GM23338 (cell line): ENCODE measurements at regions not wholly inside any gene's neighbourhood (a gene's known extent, or its start where the extent isn't known, plus 50 kb on each side); places are given as distances from the start of the nearest gene placed in this dataset.

Experiments
- ATAC-seq: fragments of 200-7000 bp; cut with Tn5 transposase; 3 replicates; pipeline ENCODE4 v1.9.1; 2020
- DNase-seq: peaks from one replicate; pipeline ENCODE4 v3.0.0-alpha.2; 2015; ENCODE audit warnings: low spot score
- H2AFZ ChIP-seq: fragments of 200-600 bp; sonication (generic); 2 replicates; pipeline ENCODE4 v1.8.0; 2016; ENCODE audit warnings: antibody characterized with exemption, mild to moderate bottlenecking, moderate library complexity
- H3F3A ChIP-seq: fragments of 200-600 bp; sonication (generic); replicated peaks from 2 replicates; pipeline ENCODE4 v1.8.0; 2017; ENCODE audit warnings: antibody characterized with exemption, mixed run types, low read depth
- H3K27ac ChIP-seq: fragments of 200-600 bp; sonication (generic); 2 replicates; pipeline ENCODE4 v1.6.1; 2016; ENCODE audit warnings: low read depth
- H3K27me3 ChIP-seq: fragments of 200-600 bp; sonication (generic); 2 replicates; pipeline ENCODE4 v1.8.0; 2016; ENCODE audit warnings: mild to moderate bottlenecking, mixed run types, moderate library complexity; ENCODE audit not compliant: insufficient read depth
- H3K36me3 ChIP-seq: fragments of 200-600 bp; sonication (generic); 2 replicates; pipeline ENCODE4 v1.8.0; 2016; ENCODE audit warnings: mild to moderate bottlenecking; ENCODE audit not compliant: insufficient read depth
- H3K4me1 ChIP-seq: fragments of 200-600 bp; sonication (generic); 2 replicates; pipeline ENCODE4 v1.8.0; 2016; ENCODE audit warnings: mild to moderate bottlenecking, moderate library complexity; ENCODE audit not compliant: insufficient read depth
- H3K4me2 ChIP-seq: fragments of 200-600 bp; sonication (generic); 2 replicates; pipeline ENCODE4 v1.7.1; 2017; ENCODE audit warnings: mixed run types
- H3K4me3 ChIP-seq: fragments of 200-600 bp; sonication (generic); 2 replicates; pipeline ENCODE4 v1.6.1; 2016; ENCODE audit warnings: mixed run types
- H3K79me2 ChIP-seq: fragments of 200-600 bp; sonication (generic); replicated peaks from 2 replicates; pipeline ENCODE4 v1.8.0; 2017; ENCODE audit warnings: mild to moderate bottlenecking; ENCODE audit not compliant: insufficient read depth
- H3K9me2 ChIP-seq: fragments of 200-600 bp; sonication (generic); 2 replicates; pipeline ENCODE4 v1.8.0; 2017; ENCODE audit not compliant: insufficient read depth
- H4K20me1 ChIP-seq: fragments of 200-600 bp; sonication (generic); replicated peaks from 2 replicates; pipeline ENCODE4 v1.8.0; 2017; ENCODE audit warnings: mild to moderate bottlenecking; ENCODE audit not compliant: insufficient read depth
- H3K27ac Mint-ChIP-seq: 2 replicates; pipeline ENCODE4 v1.8.0; 2020; ENCODE audit warnings: inconsistent platforms, mild to moderate bottlenecking, moderate library complexity, mixed read lengths
- H3K27me3 Mint-ChIP-seq: 3 replicates; pipeline ENCODE4 v1.8.0; 2022; ENCODE audit warnings: low read depth, mild to moderate bottlenecking, moderate library complexity, mixed read lengths, inconsistent platforms; ENCODE audit not compliant: insufficient read depth, poor library complexity
- H3K36me3 Mint-ChIP-seq: 3 replicates; pipeline ENCODE4 v1.8.0; 2021; ENCODE audit warnings: low read depth, mild to moderate bottlenecking, inconsistent platforms, moderate library complexity, mixed read lengths
- H3K4me1 Mint-ChIP-seq: 3 replicates; pipeline ENCODE4 v1.8.0; 2020; ENCODE audit warnings: mild to moderate bottlenecking, inconsistent platforms, mixed read lengths
- H3K4me3 Mint-ChIP-seq: 3 replicates; pipeline ENCODE4 v1.8.0; 2021; ENCODE audit warnings: moderate library complexity, mild to moderate bottlenecking, inconsistent platforms, mixed read lengths
- H3K9me3 Mint-ChIP-seq: 3 replicates; pipeline ENCODE4 v1.8.0; 2020; ENCODE audit warnings: moderate library complexity, mild to moderate bottlenecking, inconsistent platforms, mixed read lengths
- CREB1 ChIP-seq: fragments of 250-450 bp; sonication (Bioruptor Pico); IDR thresholded peaks from 2 replicates; pipeline ENCODE4 v1.5.0; 2020; ENCODE audit warnings: low read depth, mild to moderate bottlenecking, moderate library complexity
- EZH2phosphoT487 ChIP-seq: fragments of 200-600 bp; sonication (generic); IDR thresholded peaks from one replicate; pipeline ENCODE4 v1.8.1; 2018; ENCODE audit warnings: antibody characterized with exemption; ENCODE audit not compliant: unreplicated experiment
- JUNB ChIP-seq: IDR thresholded peaks from one replicate; pipeline ENCODE4 v1.6.1; 2016; ENCODE audit warnings: antibody characterized with exemption; ENCODE audit not compliant: unreplicated experiment
- NANOG ChIP-seq: IDR thresholded peaks from 2 replicates; pipeline ENCODE4 v1.6.1; 2016; ENCODE audit warnings: antibody characterized with exemption, borderline replicate concordance
- ZNF331 ChIP-seq: fragments of 250-450 bp; sonication (Bioruptor Pico); IDR thresholded peaks from 2 replicates; pipeline ENCODE4 v1.5.0; 2020; ENCODE audit warnings: low read depth, mild to moderate bottlenecking, moderate library complexity
- TF ChIP-seq, protein P1 (sequence below): IDR thresholded peaks from one replicate; pipeline ENCODE4 v1.6.1; 2018; ENCODE audit warnings: antibody characterized with exemption; ENCODE audit not compliant: unreplicated experiment
- TF ChIP-seq, protein P2 (sequence below): fragments of 250-450 bp; sonication (Bioruptor Pico); IDR thresholded peaks from 2 replicates; pipeline ENCODE4 v1.5.0; 2020; ENCODE audit warnings: mild to moderate bottlenecking, moderate library complexity
- TF ChIP-seq, protein P3 (sequence below), 2 experiments: fragments of 200-600 bp in 1 of 2; sonication (generic) in 1 of 2; conservative IDR thresholded peaks; 2 replicates each; pipeline versions ENCODE4 v1.5.1 to v1.6.1; 2016 to 2017; ENCODE audit warnings: antibody characterized with exemption in 2 of 2, low read depth in 2 of 2, mild to moderate bottlenecking in 2 of 2, moderate library complexity in 1 of 2

DNA sequence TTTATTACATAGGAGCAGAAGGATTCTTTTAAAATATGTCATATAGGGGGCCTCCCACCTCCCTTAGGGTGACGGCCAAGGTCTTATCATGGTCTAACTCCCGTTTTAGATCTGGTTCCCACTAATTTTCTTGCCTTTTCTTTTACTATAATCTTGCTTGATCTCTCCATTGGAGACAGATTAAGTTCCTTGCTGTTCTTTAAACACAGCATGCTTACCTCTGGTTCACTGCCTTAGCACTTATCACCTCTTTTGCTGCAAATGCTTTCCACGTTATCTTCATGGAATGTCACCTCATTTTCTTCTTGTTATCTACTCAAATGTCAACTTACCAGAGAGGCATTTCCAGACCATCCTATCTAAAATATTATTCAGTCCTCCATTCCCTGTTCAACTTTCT is 1047.6 kb downstream of the TLE4 start:
- Histone ChIP-seq H3K79me2 (no peaks in the 10 kb centered on the region), H3K4me1 (no peaks in the 10 kb centered on the region), H3K4me3 (no peak overlapping the region), H3K36me3 (no peaks in the 10 kb centered on the region), H2AFZ (no peak overlapping the region), H3K4me2 (no peak overlapping the region), H3K27me3 (no peaks in the 10 kb centered on the region), H3K9me2 (no peaks in the 10 kb centered on the region), H3K27ac (no peak overlapping the region), H3F3A (no peaks in the 10 kb centered on the region), H4K20me1 (no peaks in the 10 kb centered on the region)
- no peak for TF ChIP-seq ZNF331 (CRISPR knock-in tag)
- no peak overlapping the region for H3K4me3 Mint-ChIP-seq
- H3K4me1 Mint-ChIP-seq: no peaks in the 10 kb centered on the region
- H3K27me3 Mint-ChIP-seq: peaks cover 1% of the 10 kb centered on the region
- ATAC-seq: no peak
- peaks cover 7% of the 10 kb centered on the region; the same call in 2 of the 3 replicates for H3K9me3 Mint-ChIP-seq
- no peak for DNase-seq
- no peak overlapping the region for H3K27ac Mint-ChIP-seq
- H3K36me3 Mint-ChIP-seq: peaks cover 6% of the 10 kb centered on the region; the same call in 2 of the 3 replicates

DNA sequence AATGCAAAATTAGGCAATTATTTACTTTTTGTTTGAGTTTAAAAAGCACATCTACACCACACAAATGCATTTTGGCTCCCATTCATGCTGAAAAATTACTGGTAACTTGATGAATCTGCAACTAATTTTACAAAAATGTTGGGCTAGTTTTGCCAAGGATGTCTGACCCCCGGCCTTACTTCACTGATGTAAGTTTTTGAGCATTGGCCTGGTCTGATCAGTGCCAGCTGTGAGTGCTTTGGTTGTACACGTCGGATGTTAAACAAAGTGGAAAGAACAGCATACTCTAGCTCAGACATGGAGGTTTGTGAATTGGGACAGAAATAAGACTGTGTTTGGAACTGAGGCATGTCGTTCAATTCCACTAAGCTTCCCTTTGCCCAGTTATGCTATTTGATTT is 1044.2 kb downstream of the TLE4 start:
- Histone ChIP-seq H3K4me3 (no peak overlapping the region), H3F3A (no peaks in the 10 kb centered on the region), H3K9me2 (no peaks in the 10 kb centered on the region), H2AFZ (no peak overlapping the region), H3K36me3 (no peaks in the 10 kb centered on the region), H3K27me3 (no peaks in the 10 kb centered on the region), H3K27ac (no peak overlapping the region), H4K20me1 (no peaks in the 10 kb centered on the region), H3K4me1 (no peaks in the 10 kb centered on the region), H3K4me2 (no peak overlapping the region), H3K79me2 (no peaks in the 10 kb centered on the region)
- Mint-ChIP-seq H3K27me3 (peaks cover 1% of the 10 kb centered on the region), H3K4me3 (no peak overlapping the region), H3K4me1 (no peaks in the 10 kb centered on the region), H3K36me3 (no peaks in the 10 kb centered on the region), H3K27ac (no peak overlapping the region), H3K9me3 (peaks cover 4% of the 10 kb centered on the region; the same call in 1 of the 3 replicates)
- no peak for DNase-seq
- no peak for ATAC-seq
- TF ChIP-seq JUNB (no peak), NANOG (no peak), EZH2phosphoT487 (no peak), CREB1 (CRISPR knock-in tag) (no peak), ZNF331 (CRISPR knock-in tag) (no peak)
- TF ChIP-seq, protein P1, sequence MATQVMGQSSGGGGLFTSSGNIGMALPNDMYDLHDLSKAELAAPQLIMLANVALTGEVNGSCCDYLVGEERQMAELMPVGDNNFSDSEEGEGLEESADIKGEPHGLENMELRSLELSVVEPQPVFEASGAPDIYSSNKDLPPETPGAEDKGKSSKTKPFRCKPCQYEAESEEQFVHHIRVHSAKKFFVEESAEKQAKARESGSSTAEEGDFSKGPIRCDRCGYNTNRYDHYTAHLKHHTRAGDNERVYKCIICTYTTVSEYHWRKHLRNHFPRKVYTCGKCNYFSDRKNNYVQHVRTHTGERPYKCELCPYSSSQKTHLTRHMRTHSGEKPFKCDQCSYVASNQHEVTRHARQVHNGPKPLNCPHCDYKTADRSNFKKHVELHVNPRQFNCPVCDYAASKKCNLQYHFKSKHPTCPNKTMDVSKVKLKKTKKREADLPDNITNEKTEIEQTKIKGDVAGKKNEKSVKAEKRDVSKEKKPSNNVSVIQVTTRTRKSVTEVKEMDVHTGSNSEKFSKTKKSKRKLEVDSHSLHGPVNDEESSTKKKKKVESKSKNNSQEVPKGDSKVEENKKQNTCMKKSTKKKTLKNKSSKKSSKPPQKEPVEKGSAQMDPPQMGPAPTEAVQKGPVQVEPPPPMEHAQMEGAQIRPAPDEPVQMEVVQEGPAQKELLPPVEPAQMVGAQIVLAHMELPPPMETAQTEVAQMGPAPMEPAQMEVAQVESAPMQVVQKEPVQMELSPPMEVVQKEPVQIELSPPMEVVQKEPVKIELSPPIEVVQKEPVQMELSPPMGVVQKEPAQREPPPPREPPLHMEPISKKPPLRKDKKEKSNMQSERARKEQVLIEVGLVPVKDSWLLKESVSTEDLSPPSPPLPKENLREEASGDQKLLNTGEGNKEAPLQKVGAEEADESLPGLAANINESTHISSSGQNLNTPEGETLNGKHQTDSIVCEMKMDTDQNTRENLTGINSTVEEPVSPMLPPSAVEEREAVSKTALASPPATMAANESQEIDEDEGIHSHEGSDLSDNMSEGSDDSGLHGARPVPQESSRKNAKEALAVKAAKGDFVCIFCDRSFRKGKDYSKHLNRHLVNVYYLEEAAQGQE: no peak
- TF ChIP-seq, protein P2, sequence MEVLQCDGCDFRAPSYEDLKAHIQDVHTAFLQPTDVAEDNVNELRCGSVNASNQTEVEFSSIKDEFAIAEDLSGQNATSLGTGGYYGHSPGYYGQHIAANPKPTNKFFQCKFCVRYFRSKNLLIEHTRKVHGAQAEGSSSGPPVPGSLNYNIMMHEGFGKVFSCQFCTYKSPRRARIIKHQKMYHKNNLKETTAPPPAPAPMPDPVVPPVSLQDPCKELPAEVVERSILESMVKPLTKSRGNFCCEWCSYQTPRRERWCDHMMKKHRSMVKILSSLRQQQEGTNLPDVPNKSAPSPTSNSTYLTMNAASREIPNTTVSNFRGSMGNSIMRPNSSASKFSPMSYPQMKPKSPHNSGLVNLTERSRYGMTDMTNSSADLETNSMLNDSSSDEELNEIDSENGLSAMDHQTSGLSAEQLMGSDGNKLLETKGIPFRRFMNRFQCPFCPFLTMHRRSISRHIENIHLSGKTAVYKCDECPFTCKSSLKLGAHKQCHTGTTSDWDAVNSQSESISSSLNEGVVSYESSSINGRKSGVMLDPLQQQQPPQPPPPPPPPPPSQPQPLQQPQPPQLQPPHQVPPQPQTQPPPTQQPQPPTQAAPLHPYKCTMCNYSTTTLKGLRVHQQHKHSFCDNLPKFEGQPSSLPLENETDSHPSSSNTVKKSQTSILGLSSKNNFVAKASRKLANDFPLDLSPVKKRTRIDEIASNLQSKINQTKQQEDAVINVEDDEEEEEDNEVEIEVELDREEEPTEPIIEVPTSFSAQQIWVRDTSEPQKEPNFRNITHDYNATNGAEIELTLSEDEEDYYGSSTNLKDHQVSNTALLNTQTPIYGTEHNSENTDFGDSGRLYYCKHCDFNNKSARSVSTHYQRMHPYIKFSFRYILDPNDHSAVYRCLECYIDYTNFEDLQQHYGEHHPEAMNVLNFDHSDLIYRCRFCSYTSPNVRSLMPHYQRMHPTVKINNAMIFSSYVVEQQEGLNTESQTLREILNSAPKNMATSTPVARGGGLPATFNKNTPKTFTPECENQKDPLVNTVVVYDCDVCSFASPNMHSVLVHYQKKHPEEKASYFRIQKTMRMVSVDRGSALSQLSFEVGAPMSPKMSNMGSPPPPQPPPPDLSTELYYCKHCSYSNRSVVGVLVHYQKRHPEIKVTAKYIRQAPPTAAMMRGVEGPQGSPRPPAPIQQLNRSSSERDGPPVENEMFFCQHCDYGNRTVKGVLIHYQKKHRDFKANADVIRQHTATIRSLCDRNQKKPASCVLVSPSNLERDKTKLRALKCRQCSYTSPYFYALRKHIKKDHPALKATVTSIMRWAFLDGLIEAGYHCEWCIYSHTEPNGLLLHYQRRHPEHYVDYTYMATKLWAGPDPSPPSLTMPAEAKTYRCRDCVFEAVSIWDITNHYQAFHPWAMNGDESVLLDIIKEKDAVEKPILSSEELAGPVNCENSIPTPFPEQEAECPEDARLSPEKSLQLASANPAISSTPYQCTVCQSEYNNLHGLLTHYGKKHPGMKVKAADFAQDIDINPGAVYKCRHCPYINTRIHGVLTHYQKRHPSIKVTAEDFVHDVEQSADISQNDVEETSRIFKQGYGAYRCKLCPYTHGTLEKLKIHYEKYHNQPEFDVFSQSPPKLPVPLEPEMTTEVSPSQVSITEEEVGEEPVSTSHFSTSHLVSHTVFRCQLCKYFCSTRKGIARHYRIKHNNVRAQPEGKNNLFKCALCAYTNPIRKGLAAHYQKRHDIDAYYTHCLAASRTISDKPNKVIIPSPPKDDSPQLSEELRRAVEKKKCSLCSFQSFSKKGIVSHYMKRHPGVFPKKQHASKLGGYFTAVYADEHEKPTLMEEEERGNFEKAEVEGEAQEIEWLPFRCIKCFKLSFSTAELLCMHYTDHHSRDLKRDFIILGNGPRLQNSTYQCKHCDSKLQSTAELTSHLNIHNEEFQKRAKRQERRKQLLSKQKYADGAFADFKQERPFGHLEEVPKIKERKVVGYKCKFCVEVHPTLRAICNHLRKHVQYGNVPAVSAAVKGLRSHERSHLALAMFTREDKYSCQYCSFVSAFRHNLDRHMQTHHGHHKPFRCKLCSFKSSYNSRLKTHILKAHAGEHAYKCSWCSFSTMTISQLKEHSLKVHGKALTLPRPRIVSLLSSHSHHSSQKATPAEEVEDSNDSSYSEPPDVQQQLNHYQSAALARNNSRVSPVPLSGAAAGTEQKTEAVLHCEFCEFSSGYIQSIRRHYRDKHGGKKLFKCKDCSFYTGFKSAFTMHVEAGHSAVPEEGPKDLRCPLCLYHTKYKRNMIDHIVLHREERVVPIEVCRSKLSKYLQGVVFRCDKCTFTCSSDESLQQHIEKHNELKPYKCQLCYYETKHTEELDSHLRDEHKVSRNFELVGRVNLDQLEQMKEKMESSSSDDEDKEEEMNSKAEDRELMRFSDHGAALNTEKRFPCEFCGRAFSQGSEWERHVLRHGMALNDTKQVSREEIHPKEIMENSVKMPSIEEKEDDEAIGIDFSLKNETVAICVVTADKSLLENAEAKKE (CRISPR knock-in tag): no peak
- TF ChIP-seq, protein P3, sequence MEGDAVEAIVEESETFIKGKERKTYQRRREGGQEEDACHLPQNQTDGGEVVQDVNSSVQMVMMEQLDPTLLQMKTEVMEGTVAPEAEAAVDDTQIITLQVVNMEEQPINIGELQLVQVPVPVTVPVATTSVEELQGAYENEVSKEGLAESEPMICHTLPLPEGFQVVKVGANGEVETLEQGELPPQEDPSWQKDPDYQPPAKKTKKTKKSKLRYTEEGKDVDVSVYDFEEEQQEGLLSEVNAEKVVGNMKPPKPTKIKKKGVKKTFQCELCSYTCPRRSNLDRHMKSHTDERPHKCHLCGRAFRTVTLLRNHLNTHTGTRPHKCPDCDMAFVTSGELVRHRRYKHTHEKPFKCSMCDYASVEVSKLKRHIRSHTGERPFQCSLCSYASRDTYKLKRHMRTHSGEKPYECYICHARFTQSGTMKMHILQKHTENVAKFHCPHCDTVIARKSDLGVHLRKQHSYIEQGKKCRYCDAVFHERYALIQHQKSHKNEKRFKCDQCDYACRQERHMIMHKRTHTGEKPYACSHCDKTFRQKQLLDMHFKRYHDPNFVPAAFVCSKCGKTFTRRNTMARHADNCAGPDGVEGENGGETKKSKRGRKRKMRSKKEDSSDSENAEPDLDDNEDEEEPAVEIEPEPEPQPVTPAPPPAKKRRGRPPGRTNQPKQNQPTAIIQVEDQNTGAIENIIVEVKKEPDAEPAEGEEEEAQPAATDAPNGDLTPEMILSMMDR (conservative IDR thresholded peaks at IDR 0.05; ENCODE audit: low read depth in 2 of 2): no peak
